WTC11 (cell line): ENCODE measurements at regions not wholly inside any gene's neighbourhood (a gene's known extent, or its start where the extent isn't known, plus 50 kb on each side); places are given as distances from the start of the nearest gene placed in this dataset.

Experiments
- CREB1 ChIP-seq: sonication (generic); formaldehyde crosslinking; IDR thresholded peaks from 2 replicates; pipeline ENCODE4 v1.8.0; 2023; ENCODE audit warnings: mild to moderate bottlenecking, missing genetic modification reagents
- FOXK1 ChIP-seq: sonication (generic); formaldehyde crosslinking; IDR thresholded peaks from 2 replicates; pipeline ENCODE4 v1.8.0; 2022; ENCODE audit warnings: mild to moderate bottlenecking, moderate library complexity, missing genetic modification reagents
- IRF2 ChIP-seq: sonication (generic); formaldehyde crosslinking; IDR thresholded peaks from 2 replicates; pipeline ENCODE4 v1.8.0; 2022; ENCODE audit warnings: low read depth, missing genetic modification reagents, borderline replicate concordance
- KAT7 ChIP-seq: sonication (generic); formaldehyde crosslinking; IDR thresholded peaks from 2 replicates; pipeline ENCODE4 v1.8.1; 2023; ENCODE audit warnings: missing genetic modification reagents, mild to moderate bottlenecking, borderline replicate concordance
- MXD4 ChIP-seq: fragments of 250-450 bp; sonication (Bioruptor Pico); IDR thresholded peaks from 2 replicates; pipeline ENCODE4 v1.8.0; 2021; ENCODE audit warnings: mild to moderate bottlenecking, moderate library complexity, borderline replicate concordance
- MYBL2 ChIP-seq: sonication (generic); formaldehyde crosslinking; IDR thresholded peaks from 2 replicates; pipeline ENCODE4 v1.8.1; 2023; ENCODE audit warnings: mild to moderate bottlenecking, moderate library complexity, missing genetic modification reagents
- NFATC4 ChIP-seq: fragments of 250-450 bp; sonication (Bioruptor Pico); IDR thresholded peaks from 2 replicates; pipeline ENCODE4 v1.9.0; 2021; ENCODE audit warnings: mild to moderate bottlenecking
- NFE2L1 ChIP-seq: sonication (generic); formaldehyde crosslinking; IDR thresholded peaks from 2 replicates; pipeline ENCODE4 v1.8.1; 2023; ENCODE audit warnings: missing genetic modification reagents
- NR1H2 ChIP-seq: sonication (generic); formaldehyde crosslinking; IDR thresholded peaks from 2 replicates; pipeline ENCODE4 v1.9.0; 2021; ENCODE audit warnings: mild to moderate bottlenecking, moderate library complexity, missing genetic modification reagents
- RELA ChIP-seq: sonication (generic); formaldehyde crosslinking; IDR thresholded peaks from 2 replicates; pipeline ENCODE4 v1.8.1; 2022; ENCODE audit warnings: missing genetic modification reagents, mild to moderate bottlenecking, borderline replicate concordance
- SMAD4 ChIP-seq: sonication (generic); formaldehyde crosslinking; IDR thresholded peaks from 2 replicates; pipeline ENCODE4 v1.8.0; 2022; ENCODE audit warnings: mild to moderate bottlenecking, missing genetic modification reagents
- SOX15 ChIP-seq: fragments of 250-450 bp; sonication (Bioruptor Pico); IDR thresholded peaks from 2 replicates; pipeline ENCODE4 v1.9.0; 2021; ENCODE audit warnings: mild to moderate bottlenecking
- ZBTB21 ChIP-seq: sonication (generic); formaldehyde crosslinking; IDR thresholded peaks from 2 replicates; pipeline ENCODE4 v1.8.1; 2023; ENCODE audit warnings: mild to moderate bottlenecking, missing genetic modification reagents, borderline replicate concordance
- ZNF263 ChIP-seq: sonication (generic); formaldehyde crosslinking; IDR thresholded peaks from 2 replicates; pipeline ENCODE4 v1.8.1; 2022; ENCODE audit warnings: low read depth, mild to moderate bottlenecking, moderate library complexity, missing genetic modification reagents
- TF ChIP-seq, protein P1 (sequence below): sonication (generic); formaldehyde crosslinking; IDR thresholded peaks from 2 replicates; pipeline ENCODE4 v1.8.1; 2023; ENCODE audit warnings: mild to moderate bottlenecking, missing genetic modification reagents
- TF ChIP-seq, protein P2 (sequence below): sonication (generic); formaldehyde crosslinking; IDR thresholded peaks from 2 replicates; pipeline ENCODE4 v1.8.1; 2023; ENCODE audit warnings: mild to moderate bottlenecking, missing genetic modification reagents, moderate library complexity
- TF ChIP-seq, protein P3 (sequence below): sonication (generic); formaldehyde crosslinking; IDR thresholded peaks from 2 replicates; pipeline ENCODE4 v1.8.1; 2022; ENCODE audit warnings: low read depth, mild to moderate bottlenecking, moderate library complexity, missing genetic modification reagents, borderline replicate concordance
- TF ChIP-seq, protein P4 (sequence below): sonication (generic); formaldehyde crosslinking; IDR thresholded peaks from 2 replicates; pipeline ENCODE4 v1.8.1; 2022; ENCODE audit warnings: missing genetic modification reagents, borderline replicate concordance
- TF ChIP-seq, protein P5 (sequence below): fragments of 250-450 bp; sonication (Bioruptor Pico); IDR thresholded peaks from 2 replicates; pipeline ENCODE4 v1.8.0; 2021; ENCODE audit warnings: mild to moderate bottlenecking
- TF ChIP-seq, protein P6 (sequence below): sonication (generic); formaldehyde crosslinking; IDR thresholded peaks from 2 replicates; pipeline ENCODE4 v1.8.0; 2022; ENCODE audit warnings: mild to moderate bottlenecking, missing genetic modification reagents
- TF ChIP-seq, protein P7 (sequence below): sonication (generic); formaldehyde crosslinking; IDR thresholded peaks from 2 replicates; pipeline ENCODE4 v1.8.0; 2023; ENCODE audit warnings: mild to moderate bottlenecking, missing genetic modification reagents
- TF ChIP-seq, protein P8 (sequence below): sonication (generic); formaldehyde crosslinking; IDR thresholded peaks from 2 replicates; pipeline ENCODE4 v1.8.1; 2023; ENCODE audit warnings: mild to moderate bottlenecking, missing genetic modification reagents, moderate library complexity
- TF ChIP-seq, protein P9 (sequence below): sonication (generic); formaldehyde crosslinking; IDR thresholded peaks from 2 replicates; pipeline ENCODE4 v1.8.0; 2023; ENCODE audit warnings: missing genetic modification reagents, mild to moderate bottlenecking, borderline replicate concordance

DNA sequence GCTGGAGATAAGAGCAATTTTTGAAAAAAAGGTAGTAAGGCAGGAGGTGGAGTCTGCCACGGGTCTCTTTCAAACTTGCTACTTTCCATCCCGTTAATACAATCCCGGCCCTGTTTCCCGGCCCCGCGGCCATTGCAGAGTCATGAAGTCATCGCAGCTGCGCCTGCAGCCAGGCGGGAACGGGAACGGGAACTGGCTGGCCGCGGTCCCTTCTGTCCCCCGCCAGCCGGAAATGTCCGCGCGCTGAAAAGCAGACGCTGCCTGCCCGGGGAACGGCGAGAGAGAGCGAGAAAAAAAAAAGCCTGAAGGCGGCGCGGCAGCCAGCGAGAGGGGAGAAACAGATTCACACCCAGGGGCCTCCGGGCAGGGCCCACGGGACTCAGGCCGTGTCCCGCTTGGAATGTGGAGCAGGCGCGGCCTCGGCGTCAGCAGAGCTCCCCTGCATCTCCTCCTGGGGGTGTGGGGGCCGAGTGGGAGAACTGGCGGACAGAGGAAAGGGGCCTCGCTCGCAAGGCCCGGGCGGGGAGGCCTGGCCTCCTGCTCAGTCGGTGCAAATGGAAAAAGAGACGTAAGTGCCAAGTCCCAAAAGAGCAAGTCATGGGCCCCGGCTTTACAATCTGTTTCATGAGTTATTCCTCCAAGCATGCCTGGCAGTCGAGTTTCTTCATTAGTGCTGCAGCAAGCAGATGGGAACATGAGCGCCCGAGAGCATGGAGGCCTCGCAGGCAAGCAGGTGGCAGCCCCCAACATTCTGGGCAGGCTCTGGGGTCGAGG lies 201.2 kb upstream of the GAS1 start (continued):
- TF ChIP-seq, protein P1, sequence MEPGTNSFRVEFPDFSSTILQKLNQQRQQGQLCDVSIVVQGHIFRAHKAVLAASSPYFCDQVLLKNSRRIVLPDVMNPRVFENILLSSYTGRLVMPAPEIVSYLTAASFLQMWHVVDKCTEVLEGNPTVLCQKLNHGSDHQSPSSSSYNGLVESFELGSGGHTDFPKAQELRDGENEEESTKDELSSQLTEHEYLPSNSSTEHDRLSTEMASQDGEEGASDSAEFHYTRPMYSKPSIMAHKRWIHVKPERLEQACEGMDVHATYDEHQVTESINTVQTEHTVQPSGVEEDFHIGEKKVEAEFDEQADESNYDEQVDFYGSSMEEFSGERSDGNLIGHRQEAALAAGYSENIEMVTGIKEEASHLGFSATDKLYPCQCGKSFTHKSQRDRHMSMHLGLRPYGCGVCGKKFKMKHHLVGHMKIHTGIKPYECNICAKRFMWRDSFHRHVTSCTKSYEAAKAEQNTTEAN, result peak; percentile 64; the same call in 1 of the 2 replicates
- TF ChIP-seq CREB1 (CRISPR knock-in tag) (no peak), ZBTB21 (CRISPR knock-in tag) (0 out of 2 replicates have a peak, but pooled peaks have one; percentile 51), NR1H2 (CRISPR knock-in tag) (no peak), NFATC4 (CRISPR knock-in tag) (no peak), NFE2L1 (peak; percentile 12; the same call in 1 of the 2 replicates), MXD4 (CRISPR knock-in tag) (no peak), KAT7 (CRISPR knock-in tag) (no peak), SOX15 (CRISPR knock-in tag) (no peak), MYBL2 (CRISPR knock-in tag) (no peak), FOXK1 (CRISPR knock-in tag) (peak; percentile 62; the same call in 1 of the 2 replicates), RELA (CRISPR knock-in tag) (no peak), SMAD4 (CRISPR knock-in tag) (peak; percentile 77; the same call in 1 of the 2 replicates), IRF2 (CRISPR knock-in tag) (no peak), ZNF263 (CRISPR knock-in tag) (no peak)
- TF ChIP-seq, protein P2, sequence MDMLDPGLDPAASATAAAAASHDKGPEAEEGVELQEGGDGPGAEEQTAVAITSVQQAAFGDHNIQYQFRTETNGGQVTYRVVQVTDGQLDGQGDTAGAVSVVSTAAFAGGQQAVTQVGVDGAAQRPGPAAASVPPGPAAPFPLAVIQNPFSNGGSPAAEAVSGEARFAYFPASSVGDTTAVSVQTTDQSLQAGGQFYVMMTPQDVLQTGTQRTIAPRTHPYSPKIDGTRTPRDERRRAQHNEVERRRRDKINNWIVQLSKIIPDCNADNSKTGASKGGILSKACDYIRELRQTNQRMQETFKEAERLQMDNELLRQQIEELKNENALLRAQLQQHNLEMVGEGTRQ (CRISPR knock-in tag), result no peak
- TF ChIP-seq, protein P3, sequence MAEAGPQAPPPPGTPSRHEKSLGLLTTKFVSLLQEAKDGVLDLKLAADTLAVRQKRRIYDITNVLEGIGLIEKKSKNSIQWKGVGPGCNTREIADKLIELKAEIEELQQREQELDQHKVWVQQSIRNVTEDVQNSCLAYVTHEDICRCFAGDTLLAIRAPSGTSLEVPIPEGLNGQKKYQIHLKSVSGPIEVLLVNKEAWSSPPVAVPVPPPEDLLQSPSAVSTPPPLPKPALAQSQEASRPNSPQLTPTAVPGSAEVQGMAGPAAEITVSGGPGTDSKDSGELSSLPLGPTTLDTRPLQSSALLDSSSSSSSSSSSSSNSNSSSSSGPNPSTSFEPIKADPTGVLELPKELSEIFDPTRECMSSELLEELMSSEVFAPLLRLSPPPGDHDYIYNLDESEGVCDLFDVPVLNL, result no peak
- TF ChIP-seq, protein P4, sequence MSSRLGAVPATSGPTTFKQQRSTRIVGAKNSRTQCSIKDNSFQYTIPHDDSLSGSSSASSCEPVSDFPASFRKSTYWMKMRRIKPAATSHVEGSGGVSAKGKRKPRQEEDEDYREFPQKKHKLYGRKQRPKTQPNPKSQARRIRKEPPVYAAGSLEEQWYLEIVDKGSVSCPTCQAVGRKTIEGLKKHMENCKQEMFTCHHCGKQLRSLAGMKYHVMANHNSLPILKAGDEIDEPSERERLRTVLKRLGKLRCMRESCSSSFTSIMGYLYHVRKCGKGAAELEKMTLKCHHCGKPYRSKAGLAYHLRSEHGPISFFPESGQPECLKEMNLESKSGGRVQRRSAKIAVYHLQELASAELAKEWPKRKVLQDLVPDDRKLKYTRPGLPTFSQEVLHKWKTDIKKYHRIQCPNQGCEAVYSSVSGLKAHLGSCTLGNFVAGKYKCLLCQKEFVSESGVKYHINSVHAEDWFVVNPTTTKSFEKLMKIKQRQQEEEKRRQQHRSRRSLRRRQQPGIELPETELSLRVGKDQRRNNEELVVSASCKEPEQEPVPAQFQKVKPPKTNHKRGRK (CRISPR knock-in tag), result no peak
- TF ChIP-seq, protein P5, sequence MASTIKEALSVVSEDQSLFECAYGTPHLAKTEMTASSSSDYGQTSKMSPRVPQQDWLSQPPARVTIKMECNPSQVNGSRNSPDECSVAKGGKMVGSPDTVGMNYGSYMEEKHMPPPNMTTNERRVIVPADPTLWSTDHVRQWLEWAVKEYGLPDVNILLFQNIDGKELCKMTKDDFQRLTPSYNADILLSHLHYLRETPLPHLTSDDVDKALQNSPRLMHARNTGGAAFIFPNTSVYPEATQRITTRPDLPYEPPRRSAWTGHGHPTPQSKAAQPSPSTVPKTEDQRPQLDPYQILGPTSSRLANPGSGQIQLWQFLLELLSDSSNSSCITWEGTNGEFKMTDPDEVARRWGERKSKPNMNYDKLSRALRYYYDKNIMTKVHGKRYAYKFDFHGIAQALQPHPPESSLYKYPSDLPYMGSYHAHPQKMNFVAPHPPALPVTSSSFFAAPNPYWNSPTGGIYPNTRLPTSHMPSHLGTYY (CRISPR knock-in tag), result no peak
- TF ChIP-seq, protein P6, sequence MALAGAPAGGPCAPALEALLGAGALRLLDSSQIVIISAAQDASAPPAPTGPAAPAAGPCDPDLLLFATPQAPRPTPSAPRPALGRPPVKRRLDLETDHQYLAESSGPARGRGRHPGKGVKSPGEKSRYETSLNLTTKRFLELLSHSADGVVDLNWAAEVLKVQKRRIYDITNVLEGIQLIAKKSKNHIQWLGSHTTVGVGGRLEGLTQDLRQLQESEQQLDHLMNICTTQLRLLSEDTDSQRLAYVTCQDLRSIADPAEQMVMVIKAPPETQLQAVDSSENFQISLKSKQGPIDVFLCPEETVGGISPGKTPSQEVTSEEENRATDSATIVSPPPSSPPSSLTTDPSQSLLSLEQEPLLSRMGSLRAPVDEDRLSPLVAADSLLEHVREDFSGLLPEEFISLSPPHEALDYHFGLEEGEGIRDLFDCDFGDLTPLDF (CRISPR knock-in tag), result no peak
- TF ChIP-seq, protein P7, sequence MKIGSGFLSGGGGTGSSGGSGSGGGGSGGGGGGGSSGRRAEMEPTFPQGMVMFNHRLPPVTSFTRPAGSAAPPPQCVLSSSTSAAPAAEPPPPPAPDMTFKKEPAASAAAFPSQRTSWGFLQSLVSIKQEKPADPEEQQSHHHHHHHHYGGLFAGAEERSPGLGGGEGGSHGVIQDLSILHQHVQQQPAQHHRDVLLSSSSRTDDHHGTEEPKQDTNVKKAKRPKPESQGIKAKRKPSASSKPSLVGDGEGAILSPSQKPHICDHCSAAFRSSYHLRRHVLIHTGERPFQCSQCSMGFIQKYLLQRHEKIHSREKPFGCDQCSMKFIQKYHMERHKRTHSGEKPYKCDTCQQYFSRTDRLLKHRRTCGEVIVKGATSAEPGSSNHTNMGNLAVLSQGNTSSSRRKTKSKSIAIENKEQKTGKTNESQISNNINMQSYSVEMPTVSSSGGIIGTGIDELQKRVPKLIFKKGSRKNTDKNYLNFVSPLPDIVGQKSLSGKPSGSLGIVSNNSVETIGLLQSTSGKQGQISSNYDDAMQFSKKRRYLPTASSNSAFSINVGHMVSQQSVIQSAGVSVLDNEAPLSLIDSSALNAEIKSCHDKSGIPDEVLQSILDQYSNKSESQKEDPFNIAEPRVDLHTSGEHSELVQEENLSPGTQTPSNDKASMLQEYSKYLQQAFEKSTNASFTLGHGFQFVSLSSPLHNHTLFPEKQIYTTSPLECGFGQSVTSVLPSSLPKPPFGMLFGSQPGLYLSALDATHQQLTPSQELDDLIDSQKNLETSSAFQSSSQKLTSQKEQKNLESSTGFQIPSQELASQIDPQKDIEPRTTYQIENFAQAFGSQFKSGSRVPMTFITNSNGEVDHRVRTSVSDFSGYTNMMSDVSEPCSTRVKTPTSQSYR (CRISPR knock-in tag), result no peak
- TF ChIP-seq, protein P8, sequence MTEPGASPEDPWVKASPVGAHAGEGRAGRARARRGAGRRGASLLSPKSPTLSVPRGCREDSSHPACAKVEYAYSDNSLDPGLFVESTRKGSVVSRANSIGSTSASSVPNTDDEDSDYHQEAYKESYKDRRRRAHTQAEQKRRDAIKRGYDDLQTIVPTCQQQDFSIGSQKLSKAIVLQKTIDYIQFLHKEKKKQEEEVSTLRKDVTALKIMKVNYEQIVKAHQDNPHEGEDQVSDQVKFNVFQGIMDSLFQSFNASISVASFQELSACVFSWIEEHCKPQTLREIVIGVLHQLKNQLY (CRISPR knock-in tag), result no peak
- TF ChIP-seq, protein P9, sequence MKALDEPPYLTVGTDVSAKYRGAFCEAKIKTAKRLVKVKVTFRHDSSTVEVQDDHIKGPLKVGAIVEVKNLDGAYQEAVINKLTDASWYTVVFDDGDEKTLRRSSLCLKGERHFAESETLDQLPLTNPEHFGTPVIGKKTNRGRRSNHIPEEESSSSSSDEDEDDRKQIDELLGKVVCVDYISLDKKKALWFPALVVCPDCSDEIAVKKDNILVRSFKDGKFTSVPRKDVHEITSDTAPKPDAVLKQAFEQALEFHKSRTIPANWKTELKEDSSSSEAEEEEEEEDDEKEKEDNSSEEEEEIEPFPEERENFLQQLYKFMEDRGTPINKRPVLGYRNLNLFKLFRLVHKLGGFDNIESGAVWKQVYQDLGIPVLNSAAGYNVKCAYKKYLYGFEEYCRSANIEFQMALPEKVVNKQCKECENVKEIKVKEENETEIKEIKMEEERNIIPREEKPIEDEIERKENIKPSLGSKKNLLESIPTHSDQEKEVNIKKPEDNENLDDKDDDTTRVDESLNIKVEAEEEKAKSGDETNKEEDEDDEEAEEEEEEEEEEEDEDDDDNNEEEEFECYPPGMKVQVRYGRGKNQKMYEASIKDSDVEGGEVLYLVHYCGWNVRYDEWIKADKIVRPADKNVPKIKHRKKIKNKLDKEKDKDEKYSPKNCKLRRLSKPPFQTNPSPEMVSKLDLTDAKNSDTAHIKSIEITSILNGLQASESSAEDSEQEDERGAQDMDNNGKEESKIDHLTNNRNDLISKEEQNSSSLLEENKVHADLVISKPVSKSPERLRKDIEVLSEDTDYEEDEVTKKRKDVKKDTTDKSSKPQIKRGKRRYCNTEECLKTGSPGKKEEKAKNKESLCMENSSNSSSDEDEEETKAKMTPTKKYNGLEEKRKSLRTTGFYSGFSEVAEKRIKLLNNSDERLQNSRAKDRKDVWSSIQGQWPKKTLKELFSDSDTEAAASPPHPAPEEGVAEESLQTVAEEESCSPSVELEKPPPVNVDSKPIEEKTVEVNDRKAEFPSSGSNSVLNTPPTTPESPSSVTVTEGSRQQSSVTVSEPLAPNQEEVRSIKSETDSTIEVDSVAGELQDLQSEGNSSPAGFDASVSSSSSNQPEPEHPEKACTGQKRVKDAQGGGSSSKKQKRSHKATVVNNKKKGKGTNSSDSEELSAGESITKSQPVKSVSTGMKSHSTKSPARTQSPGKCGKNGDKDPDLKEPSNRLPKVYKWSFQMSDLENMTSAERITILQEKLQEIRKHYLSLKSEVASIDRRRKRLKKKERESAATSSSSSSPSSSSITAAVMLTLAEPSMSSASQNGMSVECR, result no peak
